GM12891 (cell line): ENCODE measurements at regions not wholly inside any gene's neighbourhood (a gene's known extent, or its start where the extent isn't known, plus 50 kb on each side); places are given as distances from the start of the nearest gene placed in this dataset.

Experiments
- DNase-seq: peaks from one replicate; pipeline ENCODE4 v3.0.0; 2011; ENCODE audit warnings: low spot score; ENCODE audit not compliant: insufficient read length
- FAIRE-seq: peaks from 2 replicates; lab custom pipeline; 2011; peaks lifted over from hg19 to GRCh38; lab: Jason Lieb, UNC
- PAX5 ChIP-seq: IDR thresholded peaks from 2 replicates; pipeline ENCODE4 v1.6.1; 2011; ENCODE audit warnings: low read length, moderate library complexity, mild to moderate bottlenecking; ENCODE audit not compliant: insufficient read depth, severe bottlenecking
- POLR2A ChIP-seq: IDR thresholded peaks from 2 replicates; pipeline ENCODE4 v1.6.1; 2011; ENCODE audit warnings: low read depth, low read length, control low read depth
- POLR2AphosphoS5 ChIP-seq: IDR thresholded peaks from 2 replicates; pipeline ENCODE4 v1.6.1; 2011; ENCODE audit warnings: low read depth, low read length, control low read depth
- POU2F2 ChIP-seq: IDR thresholded peaks from 2 replicates; pipeline ENCODE4 v1.6.1; 2011; ENCODE audit warnings: low read depth, mild to moderate bottlenecking, control low read depth, low read length, moderate library complexity
- SPI1 ChIP-seq: IDR thresholded peaks from 2 replicates; pipeline ENCODE4 v1.6.1; 2011; ENCODE audit warnings: low read depth, low read length, control low read depth
- TAF1 ChIP-seq: IDR thresholded peaks from 2 replicates; pipeline ENCODE4 v1.6.1; 2011; ENCODE audit warnings: low read depth, low read length, control low read depth

DNA sequence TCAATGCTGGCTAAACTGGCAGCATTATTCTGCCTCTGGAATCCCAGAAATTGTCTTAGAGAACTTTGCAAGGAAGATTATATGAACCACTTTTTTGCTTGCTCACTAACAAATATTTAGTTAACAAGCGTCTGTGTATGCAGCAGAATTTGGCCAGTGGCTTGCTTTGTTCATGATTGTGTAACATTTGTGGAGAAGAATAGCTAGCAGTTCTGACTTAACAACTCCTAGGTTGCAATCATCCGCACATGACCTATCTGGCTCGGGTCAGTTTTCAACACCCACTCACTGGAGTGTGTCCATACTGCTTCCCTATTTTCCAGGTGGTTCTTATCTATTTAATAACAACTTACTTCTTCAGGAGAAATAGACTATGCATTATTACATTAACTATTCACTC lies 98.5 kb downstream of the SNX18 start:
- FAIRE-seq (no peak), DNase-seq (no peak)
- no peak for TF ChIP-seq SPI1
- no peak for TF ChIP-seq POU2F2
- TF ChIP-seq POLR2AphosphoS5, result no peak
- no peak for TF ChIP-seq TAF1
- TF ChIP-seq PAX5, result no peak
- no peak for TF ChIP-seq POLR2A

DNA sequence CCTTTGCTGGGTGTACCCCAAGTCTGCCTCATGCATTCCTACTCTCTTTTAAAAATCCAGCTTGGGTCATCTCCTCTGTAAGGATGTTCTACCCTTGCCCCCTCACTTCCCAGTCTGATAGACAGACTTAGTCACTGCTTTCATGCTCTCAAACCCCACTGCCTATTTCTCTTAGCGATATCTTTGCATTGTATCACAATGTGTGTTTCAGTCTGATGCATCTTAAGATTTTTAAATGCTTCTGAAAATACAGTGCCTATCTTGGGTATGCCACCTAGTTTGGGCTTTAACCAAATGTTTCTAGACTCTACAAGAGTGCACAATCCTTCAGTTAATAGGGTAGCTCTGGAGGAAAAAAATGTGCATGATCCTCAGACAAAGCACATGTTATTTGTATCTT lies 97.8 kb downstream of the SNX18 start:
- DNase-seq (no peak), FAIRE-seq (no peak)
- no peak for TF ChIP-seq SPI1
- TF ChIP-seq POU2F2, result no peak
- TF ChIP-seq PAX5, result no peak
- TF ChIP-seq POLR2A, result no peak
- no peak for TF ChIP-seq POLR2AphosphoS5
- no peak for TF ChIP-seq TAF1

DNA sequence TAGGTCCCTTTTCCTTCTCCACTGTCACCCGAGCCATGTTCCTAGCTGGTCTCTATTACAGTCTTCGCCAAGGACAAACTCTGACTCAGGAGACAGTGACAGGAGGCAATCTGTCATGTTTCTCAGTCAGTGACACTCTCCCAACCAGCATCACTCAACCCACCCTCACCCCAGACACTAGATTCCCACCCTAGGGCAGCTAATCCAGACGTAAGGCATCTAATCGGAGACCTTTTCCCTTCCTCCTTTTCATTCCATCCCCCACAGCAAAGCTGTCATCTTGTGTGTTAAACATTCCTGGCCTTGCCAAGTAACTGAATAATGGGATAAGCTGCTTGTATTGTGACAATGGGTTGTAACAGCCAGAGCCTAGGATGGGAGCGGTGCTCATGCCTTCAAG lies 95.2 kb downstream of the SNX18 start:
- no peak for DNase-seq
- FAIRE-seq, result no peak
- TF ChIP-seq POLR2AphosphoS5, result no peak
- TF ChIP-seq SPI1, result no peak
- no peak for TF ChIP-seq POLR2A
- TF ChIP-seq TAF1, result no peak
- no peak for TF ChIP-seq POU2F2
- no peak for TF ChIP-seq PAX5

DNA sequence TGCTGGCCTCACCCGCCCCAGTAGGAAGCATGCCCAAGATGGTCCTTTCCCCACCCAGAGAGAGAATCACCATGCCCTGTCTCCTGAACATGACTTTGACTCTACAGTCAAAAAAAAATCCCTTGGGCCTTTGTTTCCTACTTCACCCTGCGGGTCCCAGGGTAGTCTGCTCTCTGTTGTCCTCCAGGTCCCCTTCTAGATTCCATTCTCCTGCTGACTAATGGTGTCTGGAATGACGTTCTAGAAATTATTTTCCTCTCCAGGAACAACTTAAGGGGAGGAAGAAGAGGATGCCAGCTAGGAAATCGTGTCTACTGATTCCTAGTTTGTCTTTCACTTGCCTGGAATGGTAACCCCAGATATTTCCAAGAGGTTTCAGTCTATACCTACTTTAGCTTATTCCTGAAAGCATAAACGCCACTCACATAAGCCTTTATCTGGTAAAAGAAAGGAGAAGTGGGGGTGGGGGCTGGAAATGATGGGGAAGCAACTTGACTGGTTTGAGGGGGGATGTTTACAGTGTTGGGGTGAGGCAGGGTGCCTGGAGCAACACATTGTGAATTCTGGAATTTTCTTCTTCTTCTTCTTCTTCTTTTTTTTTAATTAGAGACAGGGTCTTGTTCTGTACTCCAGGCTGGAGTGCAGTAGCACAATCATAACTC lies 93.9 kb downstream of the SNX18 start:
- DNase-seq (no peak), FAIRE-seq (no peak)
- TF ChIP-seq POLR2AphosphoS5, result no peak
- no peak for TF ChIP-seq POLR2A
- TF ChIP-seq TAF1, result no peak
- no peak for TF ChIP-seq SPI1
- TF ChIP-seq POU2F2, result no peak
- TF ChIP-seq PAX5, result no peak

DNA sequence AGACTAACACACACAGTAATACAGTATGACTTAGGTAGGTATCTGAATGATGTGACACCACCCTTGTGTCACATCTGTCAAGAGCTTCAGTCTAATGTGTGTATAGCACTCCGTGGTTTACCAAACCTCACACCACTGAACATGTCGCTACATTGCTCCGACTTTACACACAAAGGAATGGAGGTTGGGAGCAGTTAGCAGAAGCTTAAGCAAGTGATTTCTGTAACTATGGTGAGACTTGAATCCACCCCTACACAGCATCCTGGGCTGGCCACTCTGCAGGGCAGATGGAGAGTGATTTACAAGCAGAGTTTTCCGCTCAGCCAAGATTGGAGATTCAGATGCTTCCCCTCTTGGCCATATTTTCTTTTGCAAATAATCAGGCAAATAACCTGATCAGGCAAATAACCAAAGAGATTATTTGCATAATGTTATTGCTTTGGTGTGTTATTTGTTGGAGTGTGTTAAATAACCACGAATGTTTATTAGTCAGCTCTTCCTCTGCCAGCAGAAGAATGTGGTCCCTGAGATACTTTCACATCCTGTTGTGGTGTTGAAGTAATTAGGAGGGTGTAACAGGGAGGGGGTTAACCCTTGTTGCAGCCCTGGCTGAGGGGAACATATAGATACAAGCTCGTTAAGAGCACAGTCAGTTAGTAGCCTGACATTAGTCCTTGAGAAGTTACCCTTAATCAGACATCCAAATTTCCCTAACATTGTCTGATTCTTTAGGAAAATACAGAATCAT lies 92.8 kb downstream of the SNX18 start:
- DNase-seq (peak; percentile 27), FAIRE-seq (peak; percentile 71)
- TF ChIP-seq SPI1 (peak; percentile 86), POLR2AphosphoS5 (no peak), POU2F2 (peak; percentile 60; the same call in 1 of the 2 replicates)

DNA sequence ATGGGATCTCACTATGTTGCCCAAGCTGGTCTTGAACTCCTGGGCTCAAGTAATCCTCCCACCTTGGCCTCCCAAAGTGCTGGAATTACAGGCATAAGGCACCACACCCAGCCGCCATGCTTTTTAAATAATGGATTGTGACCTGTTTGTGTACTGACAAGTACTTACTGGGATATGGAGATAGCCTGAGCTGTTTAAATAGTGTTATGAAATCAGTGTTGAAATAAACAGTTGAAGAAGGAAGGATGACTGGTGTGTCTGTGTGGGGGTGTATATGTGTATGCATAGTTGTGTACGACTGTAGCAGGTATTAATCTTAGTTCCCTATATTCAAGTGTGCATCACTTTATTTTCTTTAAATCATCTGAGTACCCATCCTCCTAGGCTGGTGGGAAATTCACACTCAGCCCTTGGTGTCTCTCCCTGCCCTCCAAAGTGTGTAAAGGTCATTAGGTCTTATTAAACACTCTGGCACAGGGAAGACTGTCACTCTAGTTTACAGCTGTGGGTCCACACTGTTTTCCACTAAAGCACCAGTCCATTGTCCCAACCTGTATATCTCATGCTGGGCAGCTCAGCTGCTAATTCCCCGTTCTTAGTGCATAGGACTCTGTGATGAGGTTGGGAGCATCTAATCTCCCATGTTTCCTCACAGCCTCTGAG lies 91.0 kb downstream of the SNX18 start:
- TF ChIP-seq PAX5 (no peak), POLR2AphosphoS5 (no peak), POU2F2 (no peak), POLR2A (no peak), SPI1 (no peak)
- FAIRE-seq (no peak), DNase-seq (no peak)

DNA sequence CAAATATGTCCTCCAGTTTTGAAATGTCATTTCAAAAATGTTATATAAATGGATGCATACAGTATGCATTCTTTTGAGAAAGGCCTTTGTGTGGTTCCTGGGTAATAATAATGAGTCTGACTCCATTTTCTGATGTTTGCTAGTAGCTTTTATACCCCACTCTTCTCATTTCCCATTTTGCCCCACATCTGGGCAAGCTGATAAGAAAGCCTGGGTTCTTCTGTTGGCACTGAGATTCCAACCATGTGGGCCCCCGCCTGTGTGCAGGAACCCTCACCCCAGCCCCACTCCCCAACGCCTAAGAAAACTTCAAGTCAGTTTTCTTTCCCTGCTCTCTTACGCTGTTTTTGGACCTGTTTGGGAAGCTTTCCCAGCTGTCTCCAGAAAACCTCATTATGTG lies 89.4 kb downstream of the SNX18 start:
- DNase-seq, result no peak
- no peak for FAIRE-seq
- TF ChIP-seq TAF1 (no peak), POU2F2 (no peak), POLR2AphosphoS5 (no peak), SPI1 (no peak), PAX5 (no peak), POLR2A (no peak)

DNA sequence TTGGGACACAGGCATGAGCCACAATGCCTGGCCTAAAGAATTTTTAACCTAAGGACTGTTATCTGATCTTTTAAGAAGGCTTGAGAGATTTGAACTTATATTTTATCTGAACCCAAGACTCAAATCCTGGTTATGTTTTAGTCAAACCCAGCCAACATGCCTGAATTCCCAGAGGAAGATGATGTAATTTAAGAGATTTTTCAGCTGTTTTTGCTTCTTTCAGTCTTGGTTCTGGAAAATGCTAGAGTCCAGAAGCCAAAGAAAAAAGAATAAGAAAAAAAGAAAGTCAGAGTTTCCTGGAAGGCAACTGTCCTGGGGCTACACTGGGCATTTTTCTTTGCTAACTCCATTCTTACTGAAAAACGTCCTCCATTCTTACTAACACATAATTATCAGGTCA lies 85.8 kb downstream of the SNX18 start:
- TF ChIP-seq POU2F2, result no peak
- TF ChIP-seq POLR2AphosphoS5, result no peak
- no peak for TF ChIP-seq SPI1
- TF ChIP-seq POLR2A, result no peak
- no peak for TF ChIP-seq TAF1
- no peak for TF ChIP-seq PAX5
- no peak for DNase-seq
- no peak for FAIRE-seq

DNA sequence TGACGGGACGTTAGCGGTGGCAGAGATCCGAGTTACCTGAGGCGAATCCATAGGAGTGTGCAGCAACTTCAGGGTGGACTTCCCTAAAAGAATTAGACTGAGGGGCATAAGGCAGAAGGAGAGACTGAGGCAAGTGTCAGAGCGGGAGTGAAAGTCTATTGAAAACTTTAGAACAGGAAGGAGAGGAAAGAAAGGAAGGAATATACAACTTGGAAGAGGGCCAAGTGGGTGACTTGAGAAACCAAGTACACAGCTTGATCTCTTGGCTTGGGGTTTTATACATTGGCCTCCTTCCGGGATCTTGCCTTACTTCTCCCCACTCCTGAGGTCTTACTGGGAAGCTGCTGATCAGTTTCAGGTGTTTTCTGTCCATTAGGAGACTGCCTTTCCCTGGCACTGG lies 84.9 kb downstream of the SNX18 start:
- no peak for FAIRE-seq
- TF ChIP-seq POU2F2 (no peak), SPI1 (no peak), POLR2A (no peak), PAX5 (no peak), POLR2AphosphoS5 (no peak), TAF1 (no peak)
- DNase-seq, result no peak

DNA sequence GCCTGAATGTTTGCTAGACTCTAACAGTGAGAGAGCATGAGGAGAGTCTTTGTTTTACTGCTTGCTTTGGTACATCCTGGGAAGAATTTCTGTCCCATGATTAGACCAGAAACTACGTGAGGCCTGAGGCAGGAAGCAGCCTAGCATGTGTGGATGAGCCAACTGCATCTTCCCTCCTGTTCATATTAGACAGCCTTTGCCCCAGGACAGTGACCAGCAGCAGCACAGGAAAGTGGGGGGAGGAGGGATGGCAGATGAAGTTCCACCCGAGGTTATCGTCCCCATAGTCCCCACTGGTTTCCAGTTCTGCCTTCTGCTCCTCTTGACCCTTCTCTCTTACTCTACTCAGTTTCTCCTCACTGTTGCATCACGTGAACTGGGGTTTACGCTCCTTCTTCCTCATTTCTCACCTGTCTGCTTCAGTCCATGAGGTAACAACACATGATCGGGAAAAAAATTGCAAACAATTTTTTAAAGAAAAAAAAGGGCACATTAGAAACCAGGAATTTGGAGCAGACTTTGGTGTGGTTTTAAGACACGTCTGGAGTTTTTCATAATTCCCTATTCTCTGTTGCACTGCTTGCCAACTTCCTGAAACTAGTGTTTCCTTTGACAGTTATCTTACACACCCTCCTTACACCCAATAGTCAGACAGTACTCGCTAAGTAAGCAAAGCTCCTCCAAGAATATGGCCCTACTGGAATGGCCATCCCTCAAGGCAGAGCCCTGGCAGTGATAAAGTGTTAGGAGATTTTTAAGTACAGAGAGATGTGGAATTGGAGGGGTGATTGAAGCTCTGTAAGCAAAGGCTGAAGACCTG lies 84.1 kb downstream of the SNX18 start:
- DNase-seq (no peak), FAIRE-seq (no peak)
- TF ChIP-seq POLR2AphosphoS5 (no peak), SPI1 (no peak), PAX5 (no peak), POU2F2 (no peak), TAF1 (no peak), POLR2A (no peak)
